K562 (cell line): ENCODE measurements at regions not wholly inside any gene's neighbourhood (a gene's known extent, or its start where the extent isn't known, plus 50 kb on each side); places are given as distances from the start of the nearest gene placed in this dataset.

Experiments
- ATAC-seq: fragments of 200-7000 bp; cut with Tn5 transposase; 3 replicates; pipeline ENCODE4 v1.9.1; 2020; ENCODE audit warnings: moderate library complexity
- BruUV-seq: library from RNA; stranded (reverse); fragments of 400-500 nt; replicated peaks from 2 replicates; lab custom pipeline; 2021; lab: Mats Ljungman, UMichigan
- CTCF ChIA-PET: fragments of 300-600 bp; formaldehyde crosslinking; extraction: SDS; loops from one replicate; lab custom pipeline; 2021; ENCODE audit warnings: low intra/inter-chr PET ratio; lab: Yijun Ruan, JAX
- POLR2A ChIA-PET: fragments of 300-600, 350-650 bp; sonication (Branson Sonifier 250); formaldehyde crosslinking; extraction: SDS; loops from one replicate; lab custom pipeline; 2021; ENCODE audit warnings: antibody characterized with exemption, inconsistent platforms; lab: Yijun Ruan, JAX
- DNase-seq, 4 experiments: peaks; one replicate each; pipeline versions ENCODE4 v3.0.0 to v3.0.0-alpha.2; 2011 to 2018; ENCODE audit warnings: low spot score in 3 of 4, mixed read lengths in 3 of 4; ENCODE audit errors: extremely low read depth in 1 of 4
- FAIRE-seq: peaks from 2 replicates; lab custom pipeline; 2011; peaks lifted over from hg19 to GRCh38; lab: Jason Lieb, UNC
- H2AFZ ChIP-seq: 2 replicates; pipeline ENCODE4 v1.6.0; 2011; ENCODE audit warnings: low read depth, low read length, control low read depth, inconsistent platforms
- H3K27ac ChIP-seq: fragments of 200-600 bp; 3 replicates; pipeline ENCODE4 v1.8.0; 2011; ENCODE audit warnings: low read depth, mild to moderate bottlenecking, control low read depth, inconsistent platforms, low read length, moderate library complexity, mixed read lengths; ENCODE audit errors: extremely low read depth
- H3K27me3 ChIP-seq, 2 experiments: fragments of 300-600 bp in 1 of 2; 2 replicates in 1 of 2; 3 replicates in 1 of 2; pipeline versions ENCODE4 v1.6.0 to v1.8.0; 2011; ENCODE audit warnings: inconsistent platforms in 2 of 2, low read length in 2 of 2, mild to moderate bottlenecking in 1 of 2, mixed read lengths in 1 of 2, moderate library complexity in 1 of 2; ENCODE audit not compliant: control insufficient read depth in 2 of 2, insufficient read depth in 2 of 2
- H3K36me3 ChIP-seq: fragments of 300-600 bp; 3 replicates; pipeline ENCODE4 v1.8.0; 2011; ENCODE audit warnings: mild to moderate bottlenecking, low read length, inconsistent platforms; ENCODE audit not compliant: control insufficient read depth, insufficient read depth
- H3K4me1 ChIP-seq, 2 experiments: fragments of 200-600 bp in 1 of 2; replicated peaks in 1 of 2; 2 replicates in 1 of 2; 3 replicates in 1 of 2; pipeline versions ENCODE4 v1.5.1 to v1.8.0; 2011; ENCODE audit warnings: inconsistent platforms in 2 of 2, low read length in 2 of 2, mild to moderate bottlenecking in 1 of 2, mixed read lengths in 1 of 2, moderate library complexity in 1 of 2; ENCODE audit not compliant: control insufficient read depth in 2 of 2, insufficient read depth in 2 of 2
- H3K4me2 ChIP-seq: 2 replicates; pipeline ENCODE4 v1.6.1; 2011; ENCODE audit warnings: low read length, control low read depth, inconsistent platforms, mixed read lengths; ENCODE audit not compliant: insufficient read depth
- H3K4me3 ChIP-seq: fragments of 200-600 bp; sonication (generic), shearing (Covaris generic); 2 replicates; pipeline ENCODE4 v1.5.1; 2016; ENCODE audit warnings: control low read depth, inconsistent platforms
- H3K79me2 ChIP-seq: fragments of 200-600 bp; 3 replicates; pipeline ENCODE4 v1.8.0; 2011; ENCODE audit warnings: low read length, inconsistent platforms; ENCODE audit not compliant: control insufficient read depth, insufficient read depth
- H3K9ac ChIP-seq, 2 experiments: 2 replicates each; pipeline versions ENCODE4 v1.6.0 to v1.6.1; 2011; ENCODE audit warnings: low read depth in 2 of 2, low read length in 2 of 2, control low read depth in 1 of 2, inconsistent platforms in 1 of 2, mild to moderate bottlenecking in 1 of 2, mixed read lengths in 1 of 2; ENCODE audit not compliant: insufficient read depth in 1 of 2
- H3K9me1 ChIP-seq: one replicate; pipeline ENCODE4 v1.6.0; 2011; ENCODE audit warnings: inconsistent platforms, mild to moderate bottlenecking, low read length, moderate library complexity; ENCODE audit not compliant: control insufficient read depth, insufficient read depth
- H3K9me3 ChIP-seq: replicated peaks from 2 replicates; pipeline ENCODE4 v1.5.1; 2011; ENCODE audit warnings: low read depth, low read length, inconsistent platforms; ENCODE audit not compliant: control insufficient read depth, insufficient read depth
- H4K20me1 ChIP-seq: replicated peaks from 2 replicates; pipeline ENCODE4 v1.6.1; 2011; ENCODE audit warnings: low read length, inconsistent platforms, mixed read lengths; ENCODE audit not compliant: control insufficient read depth, insufficient read depth
- ASH1L ChIP-seq: fragments of 450-650 bp; IDR thresholded peaks from 2 replicates; pipeline ENCODE4 v1.6.1; 2018; ENCODE audit warnings: borderline replicate concordance, mild to moderate bottlenecking, low read depth; ENCODE audit not compliant: partially characterized antibody
- CEBPB ChIP-seq: fragments of 450-650 bp; IDR thresholded peaks from 2 replicates; pipeline ENCODE4 v1.6.1; 2016; ENCODE audit warnings: missing genetic modification characterization, missing compliant biosample characterization
- HNRNPUL1 ChIP-seq: fragments of 200-400 bp; formaldehyde crosslinking; IDR thresholded peaks from 2 replicates; pipeline ENCODE4 v1.6.1; 2017; ENCODE audit warnings: low read length
- KLF16 ChIP-seq: IDR thresholded peaks from 2 replicates; pipeline ENCODE4 v1.6.1; 2016; ENCODE audit warnings: antibody characterized with exemption
- NKRF ChIP-seq: fragments of 450-650 bp; IDR thresholded peaks from 2 replicates; pipeline ENCODE4 v1.6.1; 2016; ENCODE audit warnings: borderline replicate concordance
- TEAD2 ChIP-seq: fragments of 450-650 bp; IDR thresholded peaks from 2 replicates; pipeline ENCODE4 v1.6.1; 2016; ENCODE audit warnings: missing genetic modification characterization, control low read depth, missing compliant biosample characterization
- ZNF384 ChIP-seq: IDR thresholded peaks from 2 replicates; pipeline ENCODE4 v1.6.1; 2012; ENCODE audit warnings: low read depth, low read length, improper control_type of control experiment
- ZNF609 ChIP-seq: sonication (generic); formaldehyde crosslinking; IDR thresholded peaks from 2 replicates; pipeline ENCODE4 v1.8.1; 2023; ENCODE audit warnings: missing genetic modification reagents, mild to moderate bottlenecking, borderline replicate concordance
- WGBS: fragments of 100-300 bp; shearing (Covaris generic); methylation state at CpG from one replicate; pipeline ENCODE4 v1.1.6; 2016; ENCODE audit warnings: low coverage, mixed read lengths; ENCODE audit not compliant: insufficient coverage; ENCODE audit errors: missing lambda C conversion rate; 5-methylcytosine and 5-hydroxymethylcytosine counted together
- in situ Hi-C: fragments of 300-500 bp; cut with MboI; formaldehyde crosslinking; loops from 4 replicates; pipeline ENCODE4 v1.15.0; 2018; ENCODE audit warnings: inconsistent platforms, mixed read lengths
- intact Hi-C: fragments of 100-400 bp; cut with micrococcal nuclease; formaldehyde crosslinking; loops from 2 replicates; pipeline ENCODE4 v1.14.2; 2022
- TF ChIP-seq, protein P1 (sequence below): fragments of 250-450 bp; sonication (Bioruptor Pico); IDR thresholded peaks from 2 replicates; pipeline ENCODE4 v1.4.0; 2020; ENCODE audit warnings: borderline replicate concordance

DNA sequence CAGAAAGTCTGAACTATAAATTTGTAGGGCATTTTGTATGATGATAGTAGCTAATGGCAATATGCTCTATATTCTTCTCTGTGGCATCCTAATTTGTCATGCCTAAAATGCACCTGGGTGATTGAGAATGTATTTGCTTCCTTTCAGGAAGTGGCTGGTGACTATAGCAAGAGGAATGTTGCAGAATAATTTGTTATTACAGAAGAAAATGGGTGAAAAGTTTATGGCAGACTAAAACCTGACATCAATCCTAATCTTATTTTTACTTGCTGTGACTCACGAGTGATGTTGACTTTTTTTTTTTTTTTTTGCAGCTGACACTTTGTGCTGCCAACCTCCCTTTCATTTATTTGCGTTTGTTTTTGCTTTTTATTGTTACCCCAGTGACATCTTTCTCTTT, 141.1 kb downstream of the MSL3 start:
- in situ Hi-C loops (no loop called here), intact Hi-C loops (no loop called here)
- POLR2A ChIA-PET = interaction anchor here (0.6 kb wide), 1 partner anchor 19 kb away, joined by 4 read pairs; no protein-coding TSS in a partner anchor
- Histone ChIP-seq H2AFZ (no peak overlapping the region), H3K9me3 (no peaks in the 10 kb centered on the region), H3K4me3 (no peak overlapping the region), H4K20me1 (no peaks in the 10 kb centered on the region), H3K27me3 (no peaks in the 10 kb centered on the region), H3K4me2 (no peak overlapping the region), H3K36me3 (no peaks in the 10 kb centered on the region)
- FAIRE-seq (no peak), ATAC-seq (no peak)
- CTCF ChIA-PET = no interaction called here
- no TSS peak for BruUV-seq
- TF ChIP-seq HNRNPUL1 (no peak), ASH1L (no peak), ZNF609 (no peak), CEBPB (no peak), KLF16 (no peak), TEAD2 (tag) (no peak), NKRF (no peak), ZNF384 (no peak)
- TF ChIP-seq, protein P1, sequence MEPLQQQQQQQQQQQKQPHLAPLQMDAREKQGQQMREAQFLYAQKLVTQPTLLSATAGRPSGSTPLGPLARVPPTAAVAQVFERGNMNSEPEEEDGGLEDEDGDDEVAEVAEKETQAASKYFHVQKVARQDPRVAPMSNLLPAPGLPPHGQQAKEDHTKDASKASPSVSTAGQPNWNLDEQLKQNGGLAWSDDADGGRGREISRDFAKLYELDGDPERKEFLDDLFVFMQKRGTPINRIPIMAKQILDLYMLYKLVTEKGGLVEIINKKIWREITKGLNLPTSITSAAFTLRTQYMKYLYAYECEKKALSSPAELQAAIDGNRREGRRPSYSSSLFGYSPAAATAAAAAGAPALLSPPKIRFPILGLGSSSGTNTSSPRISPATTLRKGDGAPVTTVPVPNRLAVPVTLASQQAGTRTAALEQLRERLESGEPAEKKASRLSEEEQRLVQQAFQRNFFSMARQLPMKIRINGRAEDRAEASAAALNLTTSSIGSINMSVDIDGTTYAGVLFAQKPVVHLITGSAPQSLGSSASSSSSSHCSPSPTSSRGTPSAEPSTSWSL (CRISPR knock-in tag) = no peak
- TF ChIP-seq, all 486 proteins: peak for 0
- WGBS = 0% methylated on average over 2 of the region's 2 CpGs
- DNase-seq = no peak
- Histone ChIP-seq H3K9ac (no peak overlapping the region), H3K4me1 (no peaks in the 10 kb centered on the region), H3K79me2 (no peaks in the 10 kb centered on the region), H3K27ac (no peak overlapping the region), H3K9me1 (no peaks in the 10 kb centered on the region)
